ENCODE measurements at regions not wholly inside any gene's neighbourhood (a gene's known extent, or its start where the extent isn't known, plus 50 kb on each side); places are given as distances from the start of the nearest gene placed in this dataset.

DNA sequence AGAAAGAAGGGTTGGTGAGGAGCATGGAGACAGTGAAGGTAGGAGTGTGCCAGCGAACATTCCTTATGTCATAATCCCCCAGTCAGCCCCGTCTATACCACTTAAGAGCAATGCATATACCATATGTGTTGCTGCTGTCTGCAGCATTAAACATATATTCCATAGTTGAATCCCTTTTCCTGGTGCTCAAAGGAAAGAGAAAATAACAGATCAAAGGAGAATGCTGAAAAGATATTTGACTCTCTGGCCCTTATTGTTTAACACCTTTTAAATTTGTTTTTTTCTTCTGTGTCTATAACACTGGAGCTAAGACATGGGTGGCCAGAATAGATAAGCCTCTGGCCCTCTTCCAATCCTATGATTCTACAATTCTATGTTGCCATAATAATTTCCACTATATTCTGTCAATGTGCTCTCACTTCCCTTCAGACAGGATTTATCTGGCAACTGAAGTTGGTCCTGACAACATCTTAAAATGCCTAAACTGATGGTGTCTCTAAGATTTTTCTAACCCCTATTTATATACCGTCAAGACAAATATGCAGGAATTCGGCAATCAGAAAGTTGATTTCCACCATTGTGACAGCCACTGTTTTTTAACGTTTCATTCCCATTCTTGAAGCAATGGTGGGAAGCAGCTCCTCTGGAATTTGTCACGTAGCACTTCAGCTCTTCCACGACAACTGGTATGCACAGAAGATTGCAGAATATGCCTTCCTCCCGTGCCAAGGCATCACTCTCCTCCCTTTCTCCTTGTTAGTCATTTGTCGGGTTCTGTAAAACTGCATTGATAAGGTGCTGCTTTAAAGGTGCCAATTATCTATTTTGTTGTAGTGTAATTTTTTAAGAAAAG, 204.7 kb downstream of the BCAT1 start:
- Histone ChIP-seq H3K27me3 (ENCODE audit: control insufficient read depth in 1 of 2, insufficient read depth in 2 of 2, low read length in 2 of 2) (no peaks in the 10 kb centered on the region), H3K9me3 (ENCODE audit: low read length) (no peaks in the 10 kb centered on the region), H3K27ac (ENCODE audit: low read depth, low read length) (no peak overlapping the region), H3K4me1 (ENCODE audit: insufficient read depth, low read length) (no peaks in the 10 kb centered on the region), H3K9ac (ENCODE audit: low read length) (no peak overlapping the region), H3K36me3 (ENCODE audit: insufficient read depth, low read length) (no peaks in the 10 kb centered on the region), H3K4me3 (ENCODE audit: low read depth in 1 of 2, low read length in 2 of 2) (no peak overlapping the region)

DNA sequence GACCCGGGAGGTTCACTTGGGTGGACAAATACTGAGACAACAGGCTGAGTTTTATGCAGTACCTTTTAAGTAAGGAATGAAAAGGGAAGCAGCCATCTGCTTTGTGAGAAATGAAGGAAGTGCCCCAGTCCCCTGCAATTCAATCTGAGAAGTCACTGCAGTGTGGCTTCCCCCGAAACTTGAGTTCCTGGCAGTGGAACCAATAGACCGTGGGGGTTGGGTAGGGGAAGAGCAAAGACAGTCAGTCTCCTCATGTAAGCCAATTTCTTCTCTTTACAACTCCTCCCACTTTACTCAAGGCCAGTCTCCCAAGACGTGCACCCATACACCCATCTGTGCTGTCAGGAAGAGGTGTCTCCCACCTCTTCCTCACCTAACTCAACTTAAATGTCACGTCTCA, 206.5 kb downstream of the BCAT1 start:
- H3K27me3 ChIP-seq (ENCODE audit: control insufficient read depth in 1 of 2, insufficient read depth in 2 of 2, low read length in 2 of 2), result no peaks in the 10 kb centered on the region
- no peak overlapping the region for H3K27ac ChIP-seq (ENCODE audit: low read depth, low read length)
- H3K4me3 ChIP-seq (ENCODE audit: low read depth in 1 of 2, low read length in 2 of 2), result no peak overlapping the region
- H3K36me3 ChIP-seq (ENCODE audit: insufficient read depth, low read length), result no peaks in the 10 kb centered on the region
- H3K4me1 ChIP-seq (ENCODE audit: insufficient read depth, low read length), result no peaks in the 10 kb centered on the region
- no peaks in the 10 kb centered on the region for H3K9me3 ChIP-seq (ENCODE audit: low read length)
- H3K9ac ChIP-seq (ENCODE audit: low read length), result no peak overlapping the region

- no peaks in the 10 kb centered on the region for H3K4me1 ChIP-seq (ENCODE audit: insufficient read depth, low read length)
These were observed 207.7 kb downstream of the BCAT1 start for GRCh38 chr12:24741216-24741615.

GRCh38 chr12:24739106-24739779, 209.7 kb downstream of the BCAT1 start:
- Histone ChIP-seq H3K4me1 (ENCODE audit: insufficient read depth, low read length) (no peaks in the 10 kb centered on the region), H3K9me3 (ENCODE audit: low read length) (no peaks in the 10 kb centered on the region), H3K27ac (ENCODE audit: low read depth, low read length) (no peak overlapping the region), H3K4me3 (ENCODE audit: low read depth in 1 of 2, low read length in 2 of 2) (no peak overlapping the region), H3K9ac (ENCODE audit: low read length) (no peak overlapping the region), H3K36me3 (ENCODE audit: insufficient read depth, low read length) (no peaks in the 10 kb centered on the region), H3K27me3 (ENCODE audit: control insufficient read depth in 1 of 2, insufficient read depth in 2 of 2, low read length in 2 of 2) (no peaks in the 10 kb centered on the region)

More at GRCh38 chr12:24741216-24741615, 207.7 kb downstream of the BCAT1 start:
- Histone ChIP-seq H3K9ac (ENCODE audit: low read length) (no peak overlapping the region), H3K36me3 (ENCODE audit: insufficient read depth, low read length) (no peaks in the 10 kb centered on the region), H3K4me3 (ENCODE audit: low read depth in 1 of 2, low read length in 2 of 2) (no peak overlapping the region), H3K27me3 (ENCODE audit: control insufficient read depth in 1 of 2, insufficient read depth in 2 of 2, low read length in 2 of 2) (no peaks in the 10 kb centered on the region), H3K9me3 (ENCODE audit: low read length) (no peaks in the 10 kb centered on the region), H3K27ac (ENCODE audit: low read depth, low read length) (no peak overlapping the region)

DNA sequence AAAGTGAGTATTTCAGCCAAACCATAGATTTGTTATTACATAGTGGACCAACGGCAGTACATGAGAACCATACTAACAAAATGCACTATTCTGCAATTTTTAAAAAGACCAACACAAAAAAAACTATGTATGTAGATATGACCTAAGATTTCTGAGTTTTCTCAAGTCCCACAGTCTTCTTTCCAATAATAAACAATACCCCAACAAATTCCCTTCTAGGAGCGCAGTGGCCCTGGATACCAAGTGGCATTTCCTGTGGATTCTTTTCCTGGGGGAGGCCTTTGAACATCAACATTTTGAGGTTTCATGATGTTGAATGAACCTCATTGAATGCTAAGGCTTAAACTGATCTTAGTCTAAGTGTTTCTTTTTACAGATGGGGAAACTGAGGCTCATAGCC, 210.5 kb downstream of the BCAT1 start:
- Histone ChIP-seq H3K27ac (ENCODE audit: low read depth, low read length) (no peak overlapping the region), H3K27me3 (ENCODE audit: control insufficient read depth in 1 of 2, insufficient read depth in 2 of 2, low read length in 2 of 2) (no peaks in the 10 kb centered on the region), H3K36me3 (ENCODE audit: insufficient read depth, low read length) (no peaks in the 10 kb centered on the region), H3K9me3 (ENCODE audit: low read length) (no peaks in the 10 kb centered on the region), H3K9ac (ENCODE audit: low read length) (no peak overlapping the region), H3K4me1 (ENCODE audit: insufficient read depth, low read length) (no peaks in the 10 kb centered on the region), H3K4me3 (ENCODE audit: low read depth in 1 of 2, low read length in 2 of 2) (no peak overlapping the region)

DNA sequence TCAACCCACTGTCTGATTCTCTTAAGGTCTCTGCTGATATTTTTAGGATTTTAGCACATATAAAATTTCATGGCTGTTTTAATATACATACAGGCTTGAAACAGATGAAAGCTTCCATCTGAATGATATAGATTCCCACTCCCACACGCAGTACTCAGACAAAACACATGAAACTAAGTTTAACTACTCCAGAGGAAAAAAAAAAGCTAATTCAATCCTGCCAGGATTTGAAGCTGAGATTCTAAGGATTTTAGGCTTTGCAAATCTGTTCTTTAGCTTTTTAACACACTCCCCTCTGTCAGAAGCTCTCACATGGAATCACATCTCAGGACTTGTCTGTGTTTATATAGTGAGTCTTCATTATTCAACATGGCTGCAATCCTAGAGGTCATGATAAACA, 217.3 kb downstream of the BCAT1 start:
- Histone ChIP-seq H3K27ac (ENCODE audit: low read depth, low read length) (no peak overlapping the region), H3K9me3 (ENCODE audit: low read length) (no peaks in the 10 kb centered on the region), H3K27me3 (ENCODE audit: control insufficient read depth in 1 of 2, insufficient read depth in 2 of 2, low read length in 2 of 2) (no peaks in the 10 kb centered on the region), H3K36me3 (ENCODE audit: insufficient read depth, low read length) (no peaks in the 10 kb centered on the region), H3K4me3 (ENCODE audit: low read depth in 1 of 2, low read length in 2 of 2) (no peak overlapping the region), H3K9ac (ENCODE audit: low read length) (no peak overlapping the region), H3K4me1 (ENCODE audit: insufficient read depth, low read length) (no peaks in the 10 kb centered on the region)

- H3K27me3 ChIP-seq (ENCODE audit: control insufficient read depth in 1 of 2, insufficient read depth in 2 of 2, low read length in 2 of 2), result no peaks in the 10 kb centered on the region
- H3K9me3 ChIP-seq (ENCODE audit: low read length), result no peaks in the 10 kb centered on the region
- no peak overlapping the region for H3K27ac ChIP-seq (ENCODE audit: low read depth, low read length)
- no peaks in the 10 kb centered on the region for H3K36me3 ChIP-seq (ENCODE audit: insufficient read depth, low read length)
- H3K4me1 ChIP-seq (ENCODE audit: insufficient read depth, low read length), result no peaks in the 10 kb centered on the region
- H3K4me3 ChIP-seq (ENCODE audit: low read depth in 1 of 2, low read length in 2 of 2), result no peak overlapping the region
- no peak overlapping the region for H3K9ac ChIP-seq (ENCODE audit: low read length)
These were observed 218.4 kb downstream of the BCAT1 start for GRCh38 chr12:24730489-24730896.

DNA sequence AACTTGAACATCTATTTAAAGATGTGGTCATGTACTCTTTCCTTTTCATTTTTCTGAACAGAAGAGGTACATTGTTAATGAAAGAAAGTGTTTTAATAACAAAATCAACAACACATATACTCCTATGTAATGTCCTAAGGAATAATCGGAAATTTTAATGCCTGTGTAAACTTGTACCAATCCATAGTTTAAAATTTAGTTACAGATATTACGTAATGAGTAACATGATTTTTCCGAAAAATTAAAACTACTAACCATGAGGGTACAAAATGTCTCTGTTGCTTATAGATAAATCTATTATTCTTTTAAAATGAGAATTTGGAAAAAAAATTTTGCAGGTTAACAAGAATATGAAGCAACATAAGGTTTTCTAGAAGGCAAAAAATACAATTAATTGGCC, 220.1 kb downstream of the BCAT1 start:
- no peaks in the 10 kb centered on the region for H3K36me3 ChIP-seq (ENCODE audit: insufficient read depth, low read length)
- no peaks in the 10 kb centered on the region for H3K27me3 ChIP-seq (ENCODE audit: control insufficient read depth in 1 of 2, insufficient read depth in 2 of 2, low read length in 2 of 2)
- no peak overlapping the region for H3K4me3 ChIP-seq (ENCODE audit: low read depth in 1 of 2, low read length in 2 of 2)
- H3K9ac ChIP-seq (ENCODE audit: low read length), result no peak overlapping the region
- no peaks in the 10 kb centered on the region for H3K9me3 ChIP-seq (ENCODE audit: low read length)
- no peak overlapping the region for H3K27ac ChIP-seq (ENCODE audit: low read depth, low read length)
- no peaks in the 10 kb centered on the region for H3K4me1 ChIP-seq (ENCODE audit: insufficient read depth, low read length)

- Histone ChIP-seq H3K36me3 (ENCODE audit: insufficient read depth, low read length) (no peaks in the 10 kb centered on the region), H3K27ac (ENCODE audit: low read depth, low read length) (no peak overlapping the region)
These were observed 220.5 kb downstream of the BCAT1 start for GRCh38 chr12:24728366-24728765.

DNA sequence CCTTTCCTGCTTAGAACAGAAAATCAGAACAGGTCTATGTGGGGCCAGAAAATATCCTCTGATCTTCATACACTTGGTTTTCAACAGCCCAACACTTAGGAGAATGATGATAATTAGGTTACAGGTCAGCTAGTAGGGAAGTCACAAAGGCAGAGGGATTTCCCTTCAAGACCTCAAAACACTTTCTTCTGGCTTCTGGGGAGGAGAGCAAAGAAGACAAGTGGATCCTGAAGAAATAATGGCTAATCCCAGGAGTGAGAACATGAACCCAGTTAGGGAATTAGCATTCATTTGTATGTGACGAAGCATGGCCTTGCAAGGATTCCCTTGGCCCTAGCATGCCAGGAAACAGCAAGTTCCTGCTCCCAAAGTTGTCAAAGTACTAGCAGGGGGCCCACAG, 223.3 kb downstream of the BCAT1 start:
- Histone ChIP-seq H3K4me3 (ENCODE audit: low read depth in 1 of 2, low read length in 2 of 2) (no peak overlapping the region), H3K27ac (ENCODE audit: low read depth, low read length) (no peak overlapping the region), H3K36me3 (ENCODE audit: insufficient read depth, low read length) (no peaks in the 10 kb centered on the region), H3K9ac (ENCODE audit: low read length) (no peak overlapping the region), H3K4me1 (ENCODE audit: insufficient read depth, low read length) (no peaks in the 10 kb centered on the region), H3K27me3 (ENCODE audit: control insufficient read depth in 1 of 2, insufficient read depth in 2 of 2, low read length in 2 of 2) (no peaks in the 10 kb centered on the region), H3K9me3 (ENCODE audit: low read length) (no peaks in the 10 kb centered on the region)

More at GRCh38 chr12:24728366-24728765, 220.5 kb downstream of the BCAT1 start:
- Histone ChIP-seq H3K9ac (ENCODE audit: low read length) (no peak overlapping the region), H3K9me3 (ENCODE audit: low read length) (no peaks in the 10 kb centered on the region), H3K27me3 (ENCODE audit: control insufficient read depth in 1 of 2, insufficient read depth in 2 of 2, low read length in 2 of 2) (no peaks in the 10 kb centered on the region), H3K4me1 (ENCODE audit: insufficient read depth, low read length) (no peaks in the 10 kb centered on the region), H3K4me3 (ENCODE audit: low read depth in 1 of 2, low read length in 2 of 2) (no peak overlapping the region)

- no peak overlapping the region for H3K27ac ChIP-seq (ENCODE audit: low read depth, low read length)
- H3K4me1 ChIP-seq (ENCODE audit: insufficient read depth, low read length), result no peaks in the 10 kb centered on the region
- no peaks in the 10 kb centered on the region for H3K27me3 ChIP-seq (ENCODE audit: control insufficient read depth in 1 of 2, insufficient read depth in 2 of 2, low read length in 2 of 2)
- H3K9ac ChIP-seq (ENCODE audit: low read length), result no peak overlapping the region
- H3K4me3 ChIP-seq (ENCODE audit: low read depth in 1 of 2, low read length in 2 of 2), result no peak overlapping the region
- no peaks in the 10 kb centered on the region for H3K36me3 ChIP-seq (ENCODE audit: insufficient read depth, low read length)
- no peaks in the 10 kb centered on the region for H3K9me3 ChIP-seq (ENCODE audit: low read length)
These were observed 224.1 kb downstream of the BCAT1 start for GRCh38 chr12:24724814-24725213.
